Panc1 (cell line): ENCODE measurements at regions not wholly inside any gene's neighbourhood (a gene's known extent, or its start where the extent isn't known, plus 50 kb on each side); places are given as distances from the start of the nearest gene placed in this dataset.

Experiments
- POLR2AphosphoS5 ChIP-seq: IDR thresholded peaks from 2 replicates; pipeline ENCODE4 v1.6.1; 2012; ENCODE audit warnings: mild to moderate bottlenecking, low read depth, low read length, moderate library complexity
- SIN3A ChIP-seq: IDR thresholded peaks from 2 replicates; pipeline ENCODE4 v1.6.1; 2012; ENCODE audit warnings: low read depth, mild to moderate bottlenecking, low read length, moderate library complexity, borderline replicate concordance; ENCODE audit not compliant: insufficient read depth
- TF ChIP-seq, protein P1 (sequence below): fragments of 450-650 bp; IDR thresholded peaks from 2 replicates; pipeline ENCODE4 v1.5.1; 2017; ENCODE audit warnings: mild to moderate bottlenecking
- TF ChIP-seq, protein P2 (sequence below), 2 experiments: IDR thresholded peaks; 2 replicates each; pipeline ENCODE4 v1.6.1; 2011 to 2012; ENCODE audit warnings: low read depth in 2 of 2, control low read depth in 1 of 2, low read length in 1 of 2, mild to moderate bottlenecking in 1 of 2, moderate library complexity in 1 of 2; ENCODE audit not compliant: insufficient read depth in 1 of 2

DNA sequence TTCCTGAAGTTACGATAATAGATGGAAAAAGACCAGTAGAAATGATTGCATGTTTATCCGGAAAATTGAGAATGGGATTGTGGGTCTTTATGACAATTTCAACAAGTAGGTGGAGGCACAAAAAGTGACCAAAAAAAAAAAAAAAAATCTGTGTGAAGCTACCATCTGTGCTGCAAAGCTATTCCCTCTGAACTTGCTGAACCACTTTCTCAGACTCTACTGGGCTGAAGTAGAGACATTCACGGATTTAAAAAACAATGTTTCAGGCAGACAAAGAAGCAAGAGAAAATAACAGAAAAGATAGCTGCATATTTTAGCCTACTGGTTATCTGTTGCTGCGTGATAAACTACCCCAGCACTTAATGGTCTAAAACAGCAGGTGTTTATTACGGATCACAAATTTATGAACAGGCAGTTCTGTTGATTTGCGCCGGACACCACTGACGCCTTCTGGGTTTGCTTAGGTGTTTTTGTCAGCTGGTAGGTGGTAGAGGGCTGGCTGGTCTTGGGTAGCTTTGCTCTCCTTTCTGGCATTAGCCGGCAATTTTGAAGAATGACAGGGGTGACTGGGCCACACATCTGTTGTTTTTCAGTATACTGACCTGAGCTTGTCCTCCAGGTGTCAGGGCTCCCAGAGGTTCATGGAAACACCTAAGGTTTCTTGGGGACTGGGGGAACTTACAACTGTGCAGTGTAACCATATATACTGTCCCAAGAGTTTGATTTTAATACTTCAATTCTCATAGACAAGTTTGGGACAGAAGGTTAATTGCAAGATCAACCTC, 665.1 kb downstream of the CCSER2 start:
- TF ChIP-seq, protein P1, sequence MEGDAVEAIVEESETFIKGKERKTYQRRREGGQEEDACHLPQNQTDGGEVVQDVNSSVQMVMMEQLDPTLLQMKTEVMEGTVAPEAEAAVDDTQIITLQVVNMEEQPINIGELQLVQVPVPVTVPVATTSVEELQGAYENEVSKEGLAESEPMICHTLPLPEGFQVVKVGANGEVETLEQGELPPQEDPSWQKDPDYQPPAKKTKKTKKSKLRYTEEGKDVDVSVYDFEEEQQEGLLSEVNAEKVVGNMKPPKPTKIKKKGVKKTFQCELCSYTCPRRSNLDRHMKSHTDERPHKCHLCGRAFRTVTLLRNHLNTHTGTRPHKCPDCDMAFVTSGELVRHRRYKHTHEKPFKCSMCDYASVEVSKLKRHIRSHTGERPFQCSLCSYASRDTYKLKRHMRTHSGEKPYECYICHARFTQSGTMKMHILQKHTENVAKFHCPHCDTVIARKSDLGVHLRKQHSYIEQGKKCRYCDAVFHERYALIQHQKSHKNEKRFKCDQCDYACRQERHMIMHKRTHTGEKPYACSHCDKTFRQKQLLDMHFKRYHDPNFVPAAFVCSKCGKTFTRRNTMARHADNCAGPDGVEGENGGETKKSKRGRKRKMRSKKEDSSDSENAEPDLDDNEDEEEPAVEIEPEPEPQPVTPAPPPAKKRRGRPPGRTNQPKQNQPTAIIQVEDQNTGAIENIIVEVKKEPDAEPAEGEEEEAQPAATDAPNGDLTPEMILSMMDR, result no peak
- TF ChIP-seq, protein P2, sequence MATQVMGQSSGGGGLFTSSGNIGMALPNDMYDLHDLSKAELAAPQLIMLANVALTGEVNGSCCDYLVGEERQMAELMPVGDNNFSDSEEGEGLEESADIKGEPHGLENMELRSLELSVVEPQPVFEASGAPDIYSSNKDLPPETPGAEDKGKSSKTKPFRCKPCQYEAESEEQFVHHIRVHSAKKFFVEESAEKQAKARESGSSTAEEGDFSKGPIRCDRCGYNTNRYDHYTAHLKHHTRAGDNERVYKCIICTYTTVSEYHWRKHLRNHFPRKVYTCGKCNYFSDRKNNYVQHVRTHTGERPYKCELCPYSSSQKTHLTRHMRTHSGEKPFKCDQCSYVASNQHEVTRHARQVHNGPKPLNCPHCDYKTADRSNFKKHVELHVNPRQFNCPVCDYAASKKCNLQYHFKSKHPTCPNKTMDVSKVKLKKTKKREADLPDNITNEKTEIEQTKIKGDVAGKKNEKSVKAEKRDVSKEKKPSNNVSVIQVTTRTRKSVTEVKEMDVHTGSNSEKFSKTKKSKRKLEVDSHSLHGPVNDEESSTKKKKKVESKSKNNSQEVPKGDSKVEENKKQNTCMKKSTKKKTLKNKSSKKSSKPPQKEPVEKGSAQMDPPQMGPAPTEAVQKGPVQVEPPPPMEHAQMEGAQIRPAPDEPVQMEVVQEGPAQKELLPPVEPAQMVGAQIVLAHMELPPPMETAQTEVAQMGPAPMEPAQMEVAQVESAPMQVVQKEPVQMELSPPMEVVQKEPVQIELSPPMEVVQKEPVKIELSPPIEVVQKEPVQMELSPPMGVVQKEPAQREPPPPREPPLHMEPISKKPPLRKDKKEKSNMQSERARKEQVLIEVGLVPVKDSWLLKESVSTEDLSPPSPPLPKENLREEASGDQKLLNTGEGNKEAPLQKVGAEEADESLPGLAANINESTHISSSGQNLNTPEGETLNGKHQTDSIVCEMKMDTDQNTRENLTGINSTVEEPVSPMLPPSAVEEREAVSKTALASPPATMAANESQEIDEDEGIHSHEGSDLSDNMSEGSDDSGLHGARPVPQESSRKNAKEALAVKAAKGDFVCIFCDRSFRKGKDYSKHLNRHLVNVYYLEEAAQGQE (IDR thresholded peaks at IDR 0.05; ENCODE audit: insufficient read depth in 1 of 2, low read depth in 2 of 2, low read length in 1 of 2), result no peak
- TF ChIP-seq SIN3A (no peak), POLR2AphosphoS5 (no peak)
